Vagina (tissue), 2 donors: ENCODE measurements at regions not wholly inside any gene's neighbourhood (a gene's known extent, or its start where the extent isn't known, plus 50 kb on each side); places are given as distances from the start of the nearest gene placed in this dataset.

ENCODE experiments used
- POLR2A ChIP-seq, 2 donors: fragments of 450-650 bp; IDR thresholded peaks; one replicate each; pipeline ENCODE4 v1.6.1; 2017; ENCODE audit warnings: antibody characterized with exemption in 2 of 2, mild to moderate bottlenecking in 2 of 2, moderate library complexity in 2 of 2
- POLR2AphosphoS5 ChIP-seq, 2 donors: sonication (generic); formaldehyde crosslinking; IDR thresholded peaks; one replicate each; pipeline ENCODE4 v1.9.0; 2017; ENCODE audit warnings: antibody characterized with exemption in 2 of 2, mild to moderate bottlenecking in 2 of 2, low read depth in 1 of 2; ENCODE audit not compliant: insufficient read depth in 1 of 2
- TF ChIP-seq, protein P1 (sequence below), 3 experiments: fragments of 450-650 bp in 2 of 3; fragments of 200-600 bp in 1 of 3; sonication (generic) in 1 of 3; IDR thresholded peaks; one replicate each; pipeline ENCODE4 v1.5.1; 2017 to 2019; ENCODE audit warnings: antibody characterized with exemption in 3 of 3, mild to moderate bottlenecking in 2 of 3, moderate library complexity in 2 of 3

DNA sequence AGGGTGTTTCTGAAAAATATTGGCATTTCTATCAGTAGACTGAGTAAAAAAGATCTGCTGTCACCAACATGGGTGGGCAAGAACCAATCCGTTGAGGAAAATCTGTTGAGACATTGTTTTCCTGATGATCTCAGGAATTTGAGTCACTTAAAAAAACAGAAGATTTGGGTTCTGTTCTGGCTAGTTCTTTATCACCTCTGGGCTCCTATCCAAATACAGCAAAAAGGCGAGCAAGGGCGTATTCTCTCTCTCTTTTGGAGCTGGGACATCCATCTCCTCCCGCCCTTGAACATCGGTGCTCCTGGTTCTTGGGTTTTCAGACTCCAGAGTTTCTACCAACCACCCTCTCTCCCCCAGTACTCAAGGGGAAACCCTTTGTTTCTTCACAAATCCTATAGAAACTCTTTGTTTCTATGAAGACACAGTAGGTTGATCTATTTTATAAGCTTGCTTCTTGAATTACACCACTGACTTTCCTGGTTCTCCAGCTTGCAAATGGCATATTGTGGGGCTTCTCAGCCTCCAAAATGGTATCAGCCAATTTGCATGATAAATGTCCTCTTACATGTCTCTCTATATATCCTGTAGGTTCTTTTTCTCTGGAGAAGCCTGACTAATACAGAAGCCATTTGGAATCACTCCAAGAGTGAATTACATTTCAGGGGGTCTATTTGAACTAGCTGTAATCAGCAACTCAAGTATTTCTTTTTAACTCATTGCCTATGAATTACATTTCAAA is 263.9 kb upstream of the TMTC1 start:
- TF ChIP-seq POLR2A (IDR thresholded peaks at IDR 0.05) (no peak), POLR2AphosphoS5 (IDR thresholded peaks at IDR 0.05; ENCODE audit: insufficient read depth in 1 of 2, low read depth in 1 of 2) (no peak)
- TF ChIP-seq, protein P1, sequence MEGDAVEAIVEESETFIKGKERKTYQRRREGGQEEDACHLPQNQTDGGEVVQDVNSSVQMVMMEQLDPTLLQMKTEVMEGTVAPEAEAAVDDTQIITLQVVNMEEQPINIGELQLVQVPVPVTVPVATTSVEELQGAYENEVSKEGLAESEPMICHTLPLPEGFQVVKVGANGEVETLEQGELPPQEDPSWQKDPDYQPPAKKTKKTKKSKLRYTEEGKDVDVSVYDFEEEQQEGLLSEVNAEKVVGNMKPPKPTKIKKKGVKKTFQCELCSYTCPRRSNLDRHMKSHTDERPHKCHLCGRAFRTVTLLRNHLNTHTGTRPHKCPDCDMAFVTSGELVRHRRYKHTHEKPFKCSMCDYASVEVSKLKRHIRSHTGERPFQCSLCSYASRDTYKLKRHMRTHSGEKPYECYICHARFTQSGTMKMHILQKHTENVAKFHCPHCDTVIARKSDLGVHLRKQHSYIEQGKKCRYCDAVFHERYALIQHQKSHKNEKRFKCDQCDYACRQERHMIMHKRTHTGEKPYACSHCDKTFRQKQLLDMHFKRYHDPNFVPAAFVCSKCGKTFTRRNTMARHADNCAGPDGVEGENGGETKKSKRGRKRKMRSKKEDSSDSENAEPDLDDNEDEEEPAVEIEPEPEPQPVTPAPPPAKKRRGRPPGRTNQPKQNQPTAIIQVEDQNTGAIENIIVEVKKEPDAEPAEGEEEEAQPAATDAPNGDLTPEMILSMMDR (IDR thresholded peaks at IDR 0.05), result no peak
